Neural progenitor cell (in vitro differentiated cells): ENCODE measurements at regions not wholly inside any gene's neighbourhood (a gene's known extent, or its start where the extent isn't known, plus 50 kb on each side); places are given as distances from the start of the nearest gene placed in this dataset.

Experiments used
- CTCF ChIP-seq: fragments of 200-600 bp; sonication (generic); IDR thresholded peaks from 2 replicates; pipeline ENCODE4 v1.5.1; 2017; ENCODE audit warnings: antibody characterized with exemption, mild to moderate bottlenecking
- EZH2 ChIP-seq: fragments of 200-600 bp; sonication (generic); IDR thresholded peaks from 2 replicates; pipeline ENCODE4 v1.6.1; 2017; ENCODE audit warnings: antibody characterized with exemption, mild to moderate bottlenecking, moderate library complexity
- EZH2phosphoT487 ChIP-seq: fragments of 200-600 bp; sonication (generic); IDR thresholded peaks from 2 replicates; pipeline ENCODE4 v1.6.1; 2017; ENCODE audit warnings: antibody characterized with exemption

DNA sequence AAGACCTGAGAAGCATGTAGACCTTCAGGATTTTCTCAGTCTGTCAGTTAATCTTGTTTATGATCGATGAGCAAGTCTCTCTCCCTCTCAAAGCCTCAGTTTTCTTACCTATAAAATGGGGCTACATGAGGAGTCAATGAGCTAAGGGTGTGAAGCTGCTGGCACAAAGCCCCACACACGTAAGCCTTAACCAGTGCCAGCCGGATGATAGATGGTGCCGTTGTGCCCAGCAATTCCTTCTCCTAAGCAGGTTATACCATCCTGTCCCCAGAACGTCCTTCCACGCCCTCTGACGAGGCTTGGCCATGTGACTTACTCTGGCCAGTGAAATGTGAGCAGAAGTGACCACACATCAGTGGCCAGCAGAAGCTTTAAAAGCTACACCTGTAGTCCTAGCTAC, 179.0 kb downstream of the C9orf50 start:
- TF ChIP-seq CTCF: no peak
- TF ChIP-seq EZH2phosphoT487: no peak
- no peak for TF ChIP-seq EZH2
